ENCODE measurements at regions not wholly inside any gene's neighbourhood (a gene's known extent, or its start where the extent isn't known, plus 50 kb on each side); places are given as distances from the start of the nearest gene placed in this dataset.

- no peaks in the 10 kb centered on the region for H3K36me3 ChIP-seq
- DNase-seq: no peak
- intact Hi-C loops (cut with DNase I): no loop called here
- no peaks in the 10 kb centered on the region for H3K27me3 ChIP-seq
- no peaks in the 10 kb centered on the region for H3K4me1 ChIP-seq
- H3K27ac ChIP-seq: no peak overlapping the region
- no peak overlapping the region for H3K4me3 ChIP-seq
- no peaks in the 10 kb centered on the region for H3K9me3 ChIP-seq
- TF ChIP-seq CTCF (IDR thresholded peaks at IDR 0.05) (no peak), POLR2A (IDR thresholded peaks at IDR 0.05) (no peak)
- 73 to 88% methylated on average over 1 of the region's 1 CpG for WGBS, 2 donors
Measured at GRCh38 chr3:174424656-174425055, 434.5 kb upstream of the NAALADL2 start.

GRCh38 chr3:174425422-174425821 is 433.7 kb upstream of the NAALADL2 start:
- Histone ChIP-seq H3K9me3 (peaks cover 0 to 2% (median 0%) of the 10 kb centered on the region in 3 donors), H3K27ac (no peak overlapping the region), H3K4me1 (no peaks in the 10 kb centered on the region), H3K4me3 (no peak overlapping the region), H3K27me3 (no peaks in the 10 kb centered on the region), H3K36me3 (no peaks in the 10 kb centered on the region)
- no peak for DNase-seq
- no peak for TF ChIP-seq CTCF (IDR thresholded peaks at IDR 0.05)
- TF ChIP-seq POLR2A (IDR thresholded peaks at IDR 0.05): no peak
- intact Hi-C loops (cut with DNase I): no loop called here
- WGBS, 2 donors: 75 to 87% methylated on average over 3 of the region's 3 CpGs

- Histone ChIP-seq H3K27ac (no peak overlapping the region), H3K9me3 (peaks cover 0 to 13% (median 0%) of the 10 kb centered on the region in 3 donors), H3K4me1 (no peaks in the 10 kb centered on the region), H3K36me3 (no peaks in the 10 kb centered on the region), H3K27me3 (no peaks in the 10 kb centered on the region), H3K4me3 (no peak overlapping the region)
- 50 to 81% methylated on average over 2 of the region's 2 CpGs for WGBS, 2 donors
- intact Hi-C loops (cut with DNase I): no loop called here
- TF ChIP-seq POLR2A (IDR thresholded peaks at IDR 0.05) (no peak), CTCF (IDR thresholded peaks at IDR 0.05) (no peak)
- no peak for DNase-seq
Measured at GRCh38 chr3:174430986-174431385, 428.1 kb upstream of the NAALADL2 start.

GRCh38 chr3:174431717-174432116 is 427.4 kb upstream of the NAALADL2 start:
- intact Hi-C loops (cut with DNase I): no loop called here
- no peaks in the 10 kb centered on the region for H3K4me1 ChIP-seq
- peaks cover 0 to 13% (median 0%) of the 10 kb centered on the region in 3 donors for H3K9me3 ChIP-seq
- 43 to 71% methylated on average over 2 of the region's 2 CpGs for WGBS, 2 donors
- no peak for DNase-seq
- H3K4me3 ChIP-seq: no peak overlapping the region
- no peak for TF ChIP-seq CTCF (IDR thresholded peaks at IDR 0.05)
- TF ChIP-seq POLR2A (IDR thresholded peaks at IDR 0.05): no peak
- H3K36me3 ChIP-seq: no peaks in the 10 kb centered on the region
- no peak overlapping the region for H3K27ac ChIP-seq
- no peaks in the 10 kb centered on the region for H3K27me3 ChIP-seq

- no peak for DNase-seq
- intact Hi-C loops (cut with DNase I): no loop called here
- no peaks in the 10 kb centered on the region for H3K27me3 ChIP-seq
- peaks cover 0 to 1% (median 0%) of the 10 kb centered on the region in 3 donors for H3K9me3 ChIP-seq
- no peak for TF ChIP-seq CTCF (IDR thresholded peaks at IDR 0.05)
- no peak for TF ChIP-seq POLR2A (IDR thresholded peaks at IDR 0.05)
- H3K4me3 ChIP-seq: no peak overlapping the region
- no peak overlapping the region for H3K27ac ChIP-seq
- peaks cover 3 to 18% (median 3%) of the 10 kb centered on the region in 3 donors for H3K4me1 ChIP-seq
- no peaks in the 10 kb centered on the region for H3K36me3 ChIP-seq
- WGBS, 2 donors: 47 to 65% methylated on average over 1 of the region's 1 CpG
Measured at GRCh38 chr3:174436367-174436766, 422.8 kb upstream of the NAALADL2 start.

Data from esophagus squamous epithelium (tissue), 5 donors.